HEK293T (cell line): ENCODE measurements at regions not wholly inside any gene's neighbourhood (a gene's known extent, or its start where the extent isn't known, plus 50 kb on each side); places are given as distances from the start of the nearest gene placed in this dataset.

ENCODE experiments used
- CTCF ChIA-PET: fragments of 350-600 bp; formaldehyde crosslinking; extraction: SDS; loops from one replicate; lab custom pipeline; 2021; ENCODE audit warnings: antibody characterized with exemption, inconsistent platforms; lab: Yijun Ruan, JAX
- POLR2A ChIA-PET: fragments of 350-600 bp; formaldehyde crosslinking; extraction: SDS; loops from one replicate; lab custom pipeline; 2020; ENCODE audit warnings: antibody characterized with exemption, inconsistent platforms; lab: Yijun Ruan, JAX
- DNase-seq: peaks from one replicate; pipeline ENCODE4 v3.0.0; 2012; ENCODE audit warnings: mixed read lengths; ENCODE audit errors: extremely low spot score
- ARNT ChIP-seq: fragments of 450-650 bp; IDR thresholded peaks from 2 replicates; pipeline ENCODE4 v1.6.1; 2017; ENCODE audit warnings: mild to moderate bottlenecking
- BHLHE40 ChIP-seq: fragments of 450-650 bp; IDR thresholded peaks from 2 replicates; pipeline ENCODE4 v1.6.1; 2016; ENCODE audit warnings: mild to moderate bottlenecking, moderate library complexity, borderline replicate concordance
- CTBP1 ChIP-seq: fragments of 450-650 bp; IDR thresholded peaks from 2 replicates; pipeline ENCODE4 v1.6.1; 2016; ENCODE audit warnings: borderline replicate concordance
- ELF4 ChIP-seq: fragments of 450-650 bp; IDR thresholded peaks from 2 replicates; pipeline ENCODE4 v1.6.1; 2017; ENCODE audit warnings: antibody characterized with exemption
- FOXK2 ChIP-seq: fragments of 450-650 bp; IDR thresholded peaks from 2 replicates; pipeline ENCODE4 v1.6.1; 2016; ENCODE audit warnings: mild to moderate bottlenecking
- FOXM1 ChIP-seq: fragments of 450-650 bp; IDR thresholded peaks from 2 replicates; pipeline ENCODE4 v1.6.1; 2017; ENCODE audit warnings: mild to moderate bottlenecking, borderline replicate concordance
- HDGF ChIP-seq: fragments of 450-650 bp; IDR thresholded peaks from 2 replicates; pipeline ENCODE4 v1.6.1; 2017; ENCODE audit warnings: antibody characterized with exemption, borderline replicate concordance
- L3MBTL2 ChIP-seq: fragments of 450-650 bp; conservative IDR thresholded peaks from 2 replicates; pipeline ENCODE4 v1.6.1; 2016; ENCODE audit warnings: mild to moderate bottlenecking
- LEF1 ChIP-seq: fragments of 450-650 bp; IDR thresholded peaks from 2 replicates; pipeline ENCODE4 v1.6.1; 2017; ENCODE audit warnings: mild to moderate bottlenecking, borderline replicate concordance
- NFRKB ChIP-seq: fragments of 450-650 bp; IDR thresholded peaks from 2 replicates; pipeline ENCODE4 v1.6.1; 2016; ENCODE audit warnings: mild to moderate bottlenecking, moderate library complexity
- PKNOX1 ChIP-seq: fragments of 450-650 bp; IDR thresholded peaks from 2 replicates; pipeline ENCODE4 v1.6.1; 2016
- SP1 ChIP-seq: fragments of 450-650 bp; IDR thresholded peaks from 2 replicates; pipeline ENCODE4 v1.6.1; 2017
- SUZ12 ChIP-seq: fragments of 450-650 bp; IDR thresholded peaks from 2 replicates; pipeline ENCODE4 v1.6.1; 2016; ENCODE audit warnings: mild to moderate bottlenecking
- TARDBP ChIP-seq: fragments of 450-650 bp; IDR thresholded peaks from 2 replicates; pipeline ENCODE4 v1.6.1; 2016
- ZNF384 ChIP-seq: fragments of 450-650 bp; IDR thresholded peaks from 2 replicates; pipeline ENCODE4 v1.6.1; 2016

DNA sequence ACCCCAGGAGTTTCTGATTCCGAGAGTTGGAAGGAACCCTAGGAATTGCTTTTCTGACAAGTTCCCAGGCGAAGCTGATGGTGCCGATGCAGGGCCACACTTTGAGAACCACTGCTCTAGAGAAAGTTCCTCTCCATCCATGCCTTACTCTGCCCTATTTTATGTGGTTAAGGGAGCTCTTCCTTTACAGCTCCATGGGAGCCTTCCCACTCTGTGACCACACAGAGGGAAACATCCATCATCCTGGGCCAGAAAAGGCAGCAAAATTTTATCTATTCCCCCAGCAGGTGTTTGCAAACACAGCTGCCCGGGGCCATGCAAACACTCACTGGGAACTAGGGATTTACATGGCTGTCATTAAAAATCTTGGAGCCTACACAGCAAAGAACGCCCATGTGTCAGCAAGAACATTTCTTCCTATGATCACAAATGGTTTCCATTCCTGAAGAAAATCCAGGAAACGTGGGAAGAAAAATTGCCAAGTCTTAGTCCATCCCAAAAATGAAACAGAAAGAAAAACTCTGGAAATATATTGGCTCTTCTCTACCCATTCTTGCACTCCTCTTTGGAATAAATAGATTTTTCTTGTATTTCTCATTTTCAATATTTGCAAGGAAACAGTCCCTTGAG is 252.7 kb downstream of the PMP22 start:
- ChIA-PET CTCF (no interaction called here), POLR2A (no interaction called here)
- no peak for TF ChIP-seq FOXK2
- no peak for DNase-seq

DNA sequence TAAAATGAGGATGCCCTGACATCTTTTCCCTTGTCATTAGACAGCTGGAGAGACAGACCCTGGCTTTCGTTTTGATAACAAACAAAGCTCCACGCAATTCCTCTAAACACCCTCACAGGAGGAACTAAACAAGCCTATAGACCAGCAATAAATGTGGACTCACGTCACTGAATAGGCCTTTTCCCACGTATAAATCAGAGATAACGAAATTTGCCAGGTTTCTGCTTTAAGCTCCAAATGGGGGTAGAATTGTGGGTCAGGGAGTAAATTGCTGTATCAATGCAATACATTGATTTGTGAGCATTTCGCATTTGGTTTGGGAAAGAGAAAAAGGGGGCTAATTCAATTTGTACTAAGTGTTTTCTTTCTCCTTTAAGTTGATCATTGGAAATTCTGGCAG is 256.0 kb downstream of the PMP22 start:
- CTCF ChIA-PET: no interaction called here

GRCh38 chr17:15007147-15007553 is 258.0 kb downstream of the PMP22 start:
- DNase-seq: no peak
- ChIA-PET POLR2A (no interaction called here), CTCF (no interaction called here)
- no peak for TF ChIP-seq TARDBP
- no peak for TF ChIP-seq HDGF
- no peak for TF ChIP-seq SP1
- TF ChIP-seq PKNOX1: no peak
- TF ChIP-seq LEF1: no peak
- TF ChIP-seq ELF4: no peak
- no peak for TF ChIP-seq FOXM1
- TF ChIP-seq FOXK2: no peak
- TF ChIP-seq NFRKB: no peak
- TF ChIP-seq ARNT: no peak
- TF ChIP-seq CTBP1: no peak

More for the DNA sequence above, 256.0 kb downstream of the PMP22 start:
- TF ChIP-seq SP1 (no peak), NFRKB (no peak)
- POLR2A ChIA-PET: no interaction called here
- no peak for DNase-seq

GRCh38 chr17:15006421-15007128 is 258.6 kb downstream of the PMP22 start:
- no peak for DNase-seq
- CTCF ChIA-PET: no interaction called here

GRCh38 chr17:15000661-15001060 is 264.5 kb downstream of the PMP22 start:
- no peak for TF ChIP-seq ARNT
- no peak for TF ChIP-seq L3MBTL2
- DNase-seq: no peak
- POLR2A ChIA-PET: no interaction called here
- CTCF ChIA-PET: no interaction called here

More at GRCh38 chr17:15006421-15007128, 258.6 kb downstream of the PMP22 start:
- TF ChIP-seq BHLHE40: no peak
- TF ChIP-seq SP1: no peak
- no peak for TF ChIP-seq ZNF384
- POLR2A ChIA-PET: no interaction called here

GRCh38 chr17:14997290-14997689 is 267.8 kb downstream of the PMP22 start:
- DNase-seq: no peak
- no peak for TF ChIP-seq ELF4
- ChIA-PET CTCF (no interaction called here), POLR2A (no interaction called here)

- DNase-seq: no peak
- ChIA-PET CTCF (no interaction called here), POLR2A (no interaction called here)
- TF ChIP-seq PKNOX1 (no peak), HDGF (no peak), BHLHE40 (no peak), L3MBTL2 (no peak), TARDBP (no peak), SP1 (no peak), LEF1 (no peak), ARNT (no peak), FOXM1 (no peak), NFRKB (no peak), FOXK2 (no peak), ELF4 (no peak), SUZ12 (no peak)
Measured at GRCh38 chr17:14986127-14986526, 279.0 kb downstream of the PMP22 start.

- CTCF ChIA-PET: no interaction called here
- POLR2A ChIA-PET: no interaction called here
- no peak for DNase-seq
- TF ChIP-seq PKNOX1 (no peak), LEF1 (no peak), BHLHE40 (no peak), SUZ12 (no peak), TARDBP (no peak), SP1 (no peak), HDGF (no peak), FOXK2 (no peak), ARNT (no peak), ZNF384 (no peak), CTBP1 (no peak)
Measured at GRCh38 chr17:14972844-14973243, 292.3 kb downstream of the PMP22 start.
